HL-60 (cell line): ENCODE measurements at regions not wholly inside any gene's neighbourhood (a gene's known extent, or its start where the extent isn't known, plus 50 kb on each side); places are given as distances from the start of the nearest gene placed in this dataset.

Source experiments
- DNase-seq, 2 experiments: peaks; one replicate each; pipeline ENCODE4 v3.0.0-alpha.2; 2010 to 2020; ENCODE audit warnings: low read depth in 1 of 2, low spot score in 1 of 2
- H3K27ac ChIP-seq: fragments of 250-450 bp; sonication (Bioruptor Pico); replicated peaks from 2 replicates; pipeline ENCODE4 v1.5.1; 2020; ENCODE audit warnings: mild to moderate bottlenecking, moderate library complexity
- H3K27me3 ChIP-seq: fragments of 250-450 bp; sonication (Bioruptor Pico); 2 replicates; pipeline ENCODE4 v1.5.1; 2021; ENCODE audit warnings: mild to moderate bottlenecking, moderate library complexity; ENCODE audit not compliant: insufficient read depth, poor library complexity, severe bottlenecking
- H3K4me3 ChIP-seq: replicated peaks from 2 replicates; pipeline ENCODE4 v1.5.1; 2011; ENCODE audit warnings: mild to moderate bottlenecking, control low read depth, low read length; ENCODE audit not compliant: insufficient read depth
- CTCF ChIP-seq: IDR thresholded peaks from one replicate; pipeline ENCODE4 v1.5.1; 2011; ENCODE audit warnings: low read length, control low read depth, inconsistent platforms; ENCODE audit not compliant: insufficient read depth
- GABPA ChIP-seq: IDR thresholded peaks from 2 replicates; pipeline ENCODE4 v1.6.1; 2012; ENCODE audit warnings: low read depth
- POLR2AphosphoS5 ChIP-seq: IDR thresholded peaks from 2 replicates; pipeline ENCODE4 v1.6.1; 2012; ENCODE audit warnings: low read depth
- REST ChIP-seq: IDR thresholded peaks from 2 replicates; pipeline ENCODE4 v1.6.1; 2012; ENCODE audit warnings: low read depth; ENCODE audit not compliant: insufficient replicate concordance
- SPI1 ChIP-seq: IDR thresholded peaks from 2 replicates; pipeline ENCODE4 v1.6.1; 2012; ENCODE audit warnings: low read depth, mild to moderate bottlenecking, borderline replicate concordance

- TF ChIP-seq CTCF = no peak
- no peak for TF ChIP-seq SPI1
- no peak for TF ChIP-seq REST
- no peak for TF ChIP-seq GABPA
- TF ChIP-seq POLR2AphosphoS5 = no peak
- H3K27me3 ChIP-seq = no peaks in the 10 kb centered on the region
- no peak overlapping the region for H3K4me3 ChIP-seq
- no peak overlapping the region for H3K27ac ChIP-seq
- DNase-seq = no peak
Measured at GRCh38 chr10:29081951-29082685, 206.8 kb upstream of the LYZL1 start.

GRCh38 chr10:29083096-29083495 is 205.8 kb upstream of the LYZL1 start:
- DNase-seq = no peak
- H3K27ac ChIP-seq = no peak overlapping the region
- H3K27me3 ChIP-seq = no peaks in the 10 kb centered on the region
- no peak overlapping the region for H3K4me3 ChIP-seq
- TF ChIP-seq CTCF (no peak), GABPA (no peak), REST (no peak), POLR2AphosphoS5 (no peak), SPI1 (no peak)

- DNase-seq = no peak
- no peaks in the 10 kb centered on the region for H3K27me3 ChIP-seq
- no peak overlapping the region for H3K4me3 ChIP-seq
- TF ChIP-seq SPI1 = no peak
- TF ChIP-seq GABPA = no peak
- TF ChIP-seq POLR2AphosphoS5 = no peak
- TF ChIP-seq CTCF = no peak
- TF ChIP-seq REST = no peak
- H3K27ac ChIP-seq = no peak overlapping the region
Measured at GRCh38 chr10:29084681-29085307, 204.1 kb upstream of the LYZL1 start.
